H9 (cell line): ENCODE measurements at regions not wholly inside any gene's neighbourhood (a gene's known extent, or its start where the extent isn't known, plus 50 kb on each side); places are given as distances from the start of the nearest gene placed in this dataset.

Experiments used
- DNase-seq: peaks from one replicate; pipeline ENCODE4 v3.0.0-alpha.2; 2017
- H2AFZ ChIP-seq: one replicate; pipeline ENCODE4 v1.6.1; 2013; ENCODE audit warnings: mild to moderate bottlenecking, low read length, control low read depth, moderate library complexity
- H2AK5ac ChIP-seq: 2 replicates; pipeline ENCODE4 v1.6.1; 2013; ENCODE audit warnings: low read length, control low read depth, mixed read lengths; ENCODE audit not compliant: insufficient read length
- H2BK120ac ChIP-seq: one replicate; pipeline ENCODE4 v1.6.1; 2013; ENCODE audit warnings: low read depth, mild to moderate bottlenecking, low read length, control low read depth, inconsistent platforms; ENCODE audit not compliant: poor library complexity, severe bottlenecking
- H2BK12ac ChIP-seq: 2 replicates; pipeline ENCODE4 v1.6.1; 2013; ENCODE audit warnings: low read length, control low read depth, mixed read lengths, low read depth; ENCODE audit not compliant: insufficient read length
- H2BK15ac ChIP-seq: 2 replicates; pipeline ENCODE4 v1.6.1; 2013; ENCODE audit warnings: low read depth, low read length, control low read depth
- H2BK20ac ChIP-seq: one replicate; pipeline ENCODE4 v1.6.1; 2013; ENCODE audit warnings: low read depth, mild to moderate bottlenecking, low read length, control low read depth, inconsistent platforms; ENCODE audit not compliant: poor library complexity, severe bottlenecking
- H2BK5ac ChIP-seq: 2 replicates; pipeline ENCODE4 v1.6.1; 2013; ENCODE audit warnings: low read length, control low read depth, mixed read lengths; ENCODE audit not compliant: insufficient read length
- H3K14ac ChIP-seq: 2 replicates; pipeline ENCODE4 v1.6.1; 2013; ENCODE audit warnings: low read length, control low read depth; ENCODE audit not compliant: insufficient read depth
- H3K18ac ChIP-seq: 2 replicates; pipeline ENCODE4 v1.6.1; 2013; ENCODE audit warnings: low read depth, mild to moderate bottlenecking, mixed read lengths, low read length, control low read depth; ENCODE audit not compliant: insufficient read length
- H3K23ac ChIP-seq: 2 replicates; pipeline ENCODE4 v1.6.1; 2013; ENCODE audit warnings: low read length, control low read depth, mixed read lengths, low read depth; ENCODE audit not compliant: insufficient read length
- H3K23me2 ChIP-seq: 2 replicates; pipeline ENCODE4 v1.6.1; 2013; ENCODE audit warnings: low read depth, mild to moderate bottlenecking, mixed read lengths, low read length, control low read depth; ENCODE audit not compliant: insufficient read length, poor library complexity, severe bottlenecking
- H3K27ac ChIP-seq: 2 replicates; pipeline ENCODE4 v1.5.1; 2013; ENCODE audit warnings: low read length, control low read depth, mixed read lengths, low read depth; ENCODE audit not compliant: insufficient read length
- H3K27me3 ChIP-seq: 2 replicates; pipeline ENCODE4 v1.6.1; 2013; ENCODE audit warnings: low read length, control low read depth, inconsistent platforms; ENCODE audit not compliant: insufficient read depth
- H3K4ac ChIP-seq: 2 replicates; pipeline ENCODE4 v1.6.1; 2013; ENCODE audit warnings: low read depth, mild to moderate bottlenecking, control low read depth, inconsistent platforms, low read length, moderate library complexity
- H3K4me1 ChIP-seq: 2 replicates; pipeline ENCODE4 v1.6.1; 2013; ENCODE audit warnings: low read length, control low read depth, inconsistent platforms; ENCODE audit not compliant: insufficient read depth
- H3K4me2 ChIP-seq: 2 replicates; pipeline ENCODE4 v1.6.1; 2013; ENCODE audit warnings: low read length, control low read depth, mixed read lengths; ENCODE audit not compliant: insufficient read length, insufficient read depth
- H3K56ac ChIP-seq: 2 replicates; pipeline ENCODE4 v1.6.1; 2013; ENCODE audit warnings: low read depth, mild to moderate bottlenecking, mixed read lengths, low read length, control low read depth; ENCODE audit not compliant: insufficient read length
- H3K79me1 ChIP-seq: 2 replicates; pipeline ENCODE4 v1.6.1; 2013; ENCODE audit warnings: low read depth, mild to moderate bottlenecking, moderate library complexity, low read length, control low read depth, inconsistent platforms; ENCODE audit not compliant: insufficient read depth, poor library complexity, severe bottlenecking
- H3K79me2 ChIP-seq: 2 replicates; pipeline ENCODE4 v1.6.1; 2013; ENCODE audit warnings: low read length, control low read depth, inconsistent platforms; ENCODE audit not compliant: insufficient read depth
- H3K9ac ChIP-seq: 2 replicates; pipeline ENCODE4 v1.6.1; 2013; ENCODE audit warnings: low read length, control low read depth, mixed read lengths; ENCODE audit not compliant: insufficient read length; ENCODE audit errors: extremely low read depth
- H3K9me3 ChIP-seq: one replicate; pipeline ENCODE4 v1.6.1; 2013; ENCODE audit warnings: low read depth, low read length, inconsistent platforms; ENCODE audit not compliant: control insufficient read depth
- H3T11ph ChIP-seq: one replicate; pipeline ENCODE4 v1.6.1; 2013; ENCODE audit warnings: mild to moderate bottlenecking, low read length, control low read depth, inconsistent platforms
- H4K20me1 ChIP-seq: one replicate; pipeline ENCODE4 v1.6.1; 2013; ENCODE audit not compliant: control insufficient read depth, insufficient read length, insufficient read depth
- H4K5ac ChIP-seq: 2 replicates; pipeline ENCODE4 v1.6.1; 2013; ENCODE audit warnings: low read depth, mild to moderate bottlenecking, mixed read lengths, low read length, control low read depth; ENCODE audit not compliant: insufficient read length
- H4K8ac ChIP-seq: replicated peaks from 2 replicates; pipeline ENCODE4 v1.6.1; 2013; ENCODE audit warnings: low read length, control low read depth, mixed read lengths, low read depth; ENCODE audit not compliant: insufficient read length
- H4K91ac ChIP-seq: 2 replicates; pipeline ENCODE4 v1.6.1; 2013; ENCODE audit warnings: low read depth, mild to moderate bottlenecking, moderate library complexity, mixed read lengths, low read length, control low read depth; ENCODE audit not compliant: insufficient read length
- H3K27ac Mint-ChIP-seq, 3 experiments: 2 replicates in 2 of 3; 3 replicates in 1 of 3; pipeline ENCODE4 v1.8.0; 2020 to 2021; ENCODE audit warnings: mixed read lengths in 3 of 3, mild to moderate bottlenecking in 1 of 3, moderate library complexity in 1 of 3
- H3K27me3 Mint-ChIP-seq: 2 replicates; pipeline ENCODE4 v1.8.0; 2021; ENCODE audit warnings: low read depth, mild to moderate bottlenecking, moderate library complexity, mixed read lengths
- H3K36me3 Mint-ChIP-seq, 3 experiments: 2 replicates in 2 of 3; 3 replicates in 1 of 3; pipeline ENCODE4 v1.8.0; 2020 to 2021; ENCODE audit warnings: low read depth in 3 of 3, mixed read lengths in 3 of 3; ENCODE audit not compliant: insufficient read depth in 1 of 3
- H3K4me1 Mint-ChIP-seq, 2 experiments: 2 replicates each; pipeline ENCODE4 v1.8.0; 2020; ENCODE audit warnings: mixed read lengths in 2 of 2
- H3K4me3 Mint-ChIP-seq, 2 experiments: 2 replicates in 1 of 2; 3 replicates in 1 of 2; pipeline ENCODE4 v1.8.0; 2020 to 2021; ENCODE audit warnings: mild to moderate bottlenecking in 2 of 2, mixed read lengths in 2 of 2, moderate library complexity in 1 of 2
- H3K9me3 Mint-ChIP-seq, 2 experiments: 2 replicates in 1 of 2; 3 replicates in 1 of 2; pipeline ENCODE4 v1.8.0; 2020; ENCODE audit warnings: mild to moderate bottlenecking in 2 of 2, mixed read lengths in 2 of 2, moderate library complexity in 1 of 2
- CTCF ChIP-seq: fragments of 200-600 bp; sonication (generic); conservative IDR thresholded peaks from 3 replicates; pipeline ENCODE4 v1.8.0; 2021; ENCODE audit warnings: antibody characterized with exemption, mild to moderate bottlenecking
- WGBS: extraction: QIAGEN DNeasy Blood & Tissue Kit; methylation state at CpG from one replicate; pipeline ENCODE4 v1.1.7; 2013; ENCODE audit warnings: missing lambda C conversion rate, low lambda C conversion rate, mixed read lengths; ENCODE audit not compliant: insufficient read length; ENCODE audit errors: extremely low coverage; 5-methylcytosine and 5-hydroxymethylcytosine counted together

GRCh38 chr10:44192435-44192834, 192.5 kb downstream of the CXCL12 start:
- Histone ChIP-seq H3K4me1 (no peaks in the 10 kb centered on the region), H2BK12ac (no peak overlapping the region), H3K23me2 (no peaks in the 10 kb centered on the region), H2BK5ac (no peak overlapping the region), H3K56ac (no peak overlapping the region), H4K5ac (no peak overlapping the region), H4K91ac (no peak overlapping the region), H3K79me1 (no peaks in the 10 kb centered on the region), H2BK20ac (no peak overlapping the region), H4K20me1 (no peaks in the 10 kb centered on the region), H2BK120ac (no peak overlapping the region), H2AK5ac (no peak overlapping the region), H3T11ph (no peak overlapping the region), H3K14ac (no peak overlapping the region), H2AFZ (no peak overlapping the region), H3K4me2 (no peak overlapping the region), H4K8ac (no peak overlapping the region), H3K27me3 (no peaks in the 10 kb centered on the region), H3K9me3 (no peaks in the 10 kb centered on the region), H2BK15ac (no peak overlapping the region), H3K9ac (no peak overlapping the region), H3K4ac (no peak overlapping the region), H3K79me2 (no peaks in the 10 kb centered on the region), H3K23ac (no peak overlapping the region), H3K18ac (no peak overlapping the region), H3K27ac (no peak overlapping the region)
- peaks cover 3 to 7% of the 10 kb centered on the region in 2 experiments; a peak in 3 of 5 replicates for H3K9me3 Mint-ChIP-seq
- peaks cover 3 to 4% of the 10 kb centered on the region in 2 experiments for H3K4me1 Mint-ChIP-seq
- H3K4me3 Mint-ChIP-seq: no peak overlapping the region
- no peak overlapping the region; a peak in 1 of 7 replicates for H3K27ac Mint-ChIP-seq
- peaks cover 0 to 2% (median 0%) of the 10 kb centered on the region in 3 experiments; a peak in 1 of 7 replicates for H3K36me3 Mint-ChIP-seq
- no peak for DNase-seq
- WGBS: no CpG with 5 or more reads among the region's 6 CpGs
- TF ChIP-seq CTCF: no peak
- no peaks in the 10 kb centered on the region; the same call in 1 of the 2 replicates for H3K27me3 Mint-ChIP-seq
